Endodermal cell (in vitro differentiated cells): ENCODE measurements at regions not wholly inside any gene's neighbourhood (a gene's known extent, or its start where the extent isn't known, plus 50 kb on each side); places are given as distances from the start of the nearest gene placed in this dataset.

Experiments used
- DNase-seq: peaks from one replicate; pipeline ENCODE4 v3.0.0-alpha.2; 2017
- H3K27ac ChIP-seq: 2 replicates; pipeline ENCODE4 v1.5.1; 2013; ENCODE audit warnings: mild to moderate bottlenecking, low read depth, low read length, moderate library complexity
- H3K27me3 ChIP-seq: 2 replicates; pipeline ENCODE4 v1.6.1; 2013; ENCODE audit warnings: mild to moderate bottlenecking, low read length, moderate library complexity; ENCODE audit not compliant: insufficient read depth, control insufficient read depth, poor library complexity, severe bottlenecking
- H3K36me3 ChIP-seq: 2 replicates; pipeline ENCODE4 v1.7.0; 2013; ENCODE audit warnings: mild to moderate bottlenecking, low read length, moderate library complexity; ENCODE audit not compliant: control insufficient read depth, insufficient read depth
- H3K4me1 ChIP-seq: one replicate; pipeline ENCODE4 v1.7.0; 2013; ENCODE audit warnings: low read length; ENCODE audit not compliant: control insufficient read depth, insufficient read depth
- H3K4me3 ChIP-seq: 2 replicates; pipeline ENCODE4 v1.5.1; 2013; ENCODE audit warnings: mild to moderate bottlenecking, low read length, moderate library complexity
- H3K9ac ChIP-seq: 2 replicates; pipeline ENCODE4 v1.6.1; 2013; ENCODE audit warnings: mild to moderate bottlenecking, low read length, moderate library complexity; ENCODE audit not compliant: poor library complexity, severe bottlenecking; ENCODE audit errors: extremely low read depth
- H3K9me3 ChIP-seq: 2 replicates; pipeline ENCODE4 v1.6.1; 2013; ENCODE audit warnings: mild to moderate bottlenecking, low read length, moderate library complexity; ENCODE audit not compliant: control insufficient read depth
- H3K27ac Mint-ChIP-seq: 2 replicates; pipeline ENCODE4 v1.8.0; 2020; ENCODE audit warnings: mixed read lengths
- H3K27me3 Mint-ChIP-seq: 2 replicates; pipeline ENCODE4 v1.8.0; 2021; ENCODE audit warnings: mild to moderate bottlenecking, mixed read lengths; ENCODE audit not compliant: insufficient read depth
- H3K36me3 Mint-ChIP-seq: 2 replicates; pipeline ENCODE4 v1.8.0; 2020; ENCODE audit warnings: low read depth, mixed read lengths
- H3K4me1 Mint-ChIP-seq: 2 replicates; pipeline ENCODE4 v1.8.0; 2020; ENCODE audit warnings: mixed read lengths
- H3K4me3 Mint-ChIP-seq: 2 replicates; pipeline ENCODE4 v1.8.0; 2020; ENCODE audit warnings: mild to moderate bottlenecking, moderate library complexity, mixed read lengths
- H3K9me3 Mint-ChIP-seq: 2 replicates; pipeline ENCODE4 v1.8.0; 2020; ENCODE audit warnings: mild to moderate bottlenecking, mixed read lengths
- WGBS, 2 experiments: methylation state at CpG; one replicate each; pipeline versions ENCODE4 v1.1.5 to v1.1.7; 2013; ENCODE audit warnings: missing lambda C conversion rate in 2 of 2, mixed read lengths in 1 of 2; ENCODE audit not compliant: insufficient coverage in 1 of 2, insufficient read length in 1 of 2; 5-methylcytosine and 5-hydroxymethylcytosine counted together
- TF ChIP-seq, protein P1 (sequence below): fragments of 200-600 bp; sonication (generic); conservative IDR thresholded peaks from 2 replicates; pipeline ENCODE4 v1.5.0; 2021; ENCODE audit warnings: antibody characterized with exemption, mild to moderate bottlenecking

DNA sequence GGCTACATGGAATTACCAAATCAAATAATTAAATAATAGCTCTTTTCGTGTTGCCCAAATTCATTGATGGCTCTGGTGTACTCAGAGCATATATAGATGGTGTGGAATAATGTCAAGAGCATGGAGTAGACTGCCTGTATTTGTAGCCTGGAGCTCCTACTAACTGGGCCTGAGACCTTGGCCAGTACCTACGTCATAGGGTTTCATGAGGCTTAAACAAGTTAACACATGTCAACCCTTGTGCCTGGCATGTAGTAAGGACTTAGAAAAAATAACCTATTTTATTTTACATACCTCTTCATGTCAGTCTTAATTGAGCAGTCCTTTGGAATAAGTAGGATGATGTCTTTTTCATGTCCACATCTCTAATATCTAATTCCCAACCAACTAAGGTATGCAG, 223.7 kb upstream of the DPH6 start:
- Histone ChIP-seq H3K4me3 (no peak overlapping the region), H3K9ac (no peak overlapping the region), H3K36me3 (no peaks in the 10 kb centered on the region), H3K27me3 (no peaks in the 10 kb centered on the region), H3K27ac (no peak overlapping the region), H3K4me1 (no peaks in the 10 kb centered on the region), H3K9me3 (no peaks in the 10 kb centered on the region)
- TF ChIP-seq, protein P1, sequence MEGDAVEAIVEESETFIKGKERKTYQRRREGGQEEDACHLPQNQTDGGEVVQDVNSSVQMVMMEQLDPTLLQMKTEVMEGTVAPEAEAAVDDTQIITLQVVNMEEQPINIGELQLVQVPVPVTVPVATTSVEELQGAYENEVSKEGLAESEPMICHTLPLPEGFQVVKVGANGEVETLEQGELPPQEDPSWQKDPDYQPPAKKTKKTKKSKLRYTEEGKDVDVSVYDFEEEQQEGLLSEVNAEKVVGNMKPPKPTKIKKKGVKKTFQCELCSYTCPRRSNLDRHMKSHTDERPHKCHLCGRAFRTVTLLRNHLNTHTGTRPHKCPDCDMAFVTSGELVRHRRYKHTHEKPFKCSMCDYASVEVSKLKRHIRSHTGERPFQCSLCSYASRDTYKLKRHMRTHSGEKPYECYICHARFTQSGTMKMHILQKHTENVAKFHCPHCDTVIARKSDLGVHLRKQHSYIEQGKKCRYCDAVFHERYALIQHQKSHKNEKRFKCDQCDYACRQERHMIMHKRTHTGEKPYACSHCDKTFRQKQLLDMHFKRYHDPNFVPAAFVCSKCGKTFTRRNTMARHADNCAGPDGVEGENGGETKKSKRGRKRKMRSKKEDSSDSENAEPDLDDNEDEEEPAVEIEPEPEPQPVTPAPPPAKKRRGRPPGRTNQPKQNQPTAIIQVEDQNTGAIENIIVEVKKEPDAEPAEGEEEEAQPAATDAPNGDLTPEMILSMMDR, result no peak
- Mint-ChIP-seq H3K27ac (no peak overlapping the region), H3K27me3 (no peaks in the 10 kb centered on the region), H3K36me3 (no peaks in the 10 kb centered on the region), H3K9me3 (no peaks in the 10 kb centered on the region), H3K4me1 (no peaks in the 10 kb centered on the region), H3K4me3 (no peak overlapping the region)
- no peak for DNase-seq
- 89 to 100% methylated on average over 1 to 2 of the region's 2 CpGs for WGBS, 2 experiments

DNA sequence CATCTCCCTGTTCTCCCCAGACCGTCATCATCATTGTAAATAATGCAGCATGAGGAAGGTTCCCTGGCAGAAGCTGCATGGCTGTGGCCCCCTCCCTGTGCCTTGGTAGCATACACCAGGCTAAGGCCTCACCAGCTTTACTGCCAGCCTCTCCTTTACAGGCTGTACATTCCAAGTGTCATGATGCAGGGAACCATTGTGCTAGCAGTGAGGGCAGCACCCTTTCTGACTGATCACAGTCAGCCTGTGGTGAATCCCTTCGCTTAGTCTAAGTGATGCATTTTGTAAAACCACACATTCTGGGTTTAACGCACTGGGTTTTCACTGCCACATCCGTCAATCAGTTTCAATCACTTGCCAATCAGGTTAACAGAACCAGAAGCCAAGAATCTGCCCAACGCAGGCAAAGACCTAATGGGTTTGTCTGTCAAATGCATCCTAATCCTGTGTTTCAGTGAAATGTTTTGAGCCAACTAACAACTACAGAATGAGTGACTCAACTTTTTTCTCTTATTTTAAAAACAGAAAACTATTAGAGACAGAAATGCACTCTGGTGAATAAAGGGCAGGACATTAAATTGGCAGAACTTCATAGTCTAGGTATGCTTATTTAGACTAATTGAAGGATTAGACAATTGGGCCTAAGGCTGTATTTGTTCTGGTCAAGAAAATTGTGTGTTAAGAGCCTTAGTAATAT, 225.9 kb upstream of the DPH6 start:
- no peaks in the 10 kb centered on the region for H3K27me3 Mint-ChIP-seq

DNA sequence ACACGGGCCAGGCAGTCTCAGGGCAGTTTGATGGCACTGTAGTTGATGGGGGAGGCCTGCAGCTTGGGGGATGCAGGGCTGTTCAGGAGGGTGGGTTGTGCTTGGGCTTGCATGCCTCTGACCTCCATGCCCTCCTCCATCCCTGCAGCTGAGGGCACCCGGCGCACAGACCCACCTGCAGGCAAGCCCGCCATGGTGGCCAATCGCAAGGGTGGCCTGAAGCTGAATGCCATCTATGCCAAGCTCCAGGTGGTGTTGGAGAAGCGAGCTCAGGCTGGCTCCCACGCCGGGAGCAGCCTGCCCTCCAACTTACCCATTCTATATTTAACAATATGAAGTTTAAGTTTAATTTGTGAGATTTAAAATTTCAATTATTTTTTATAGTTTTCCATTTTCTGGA, 228.7 kb upstream of the DPH6 start:
- Histone ChIP-seq H3K4me3 (no peak overlapping the region), H3K4me1 (no peaks in the 10 kb centered on the region), H3K9ac (no peak overlapping the region), H3K9me3 (no peaks in the 10 kb centered on the region), H3K27ac (no peak overlapping the region), H3K27me3 (no peaks in the 10 kb centered on the region), H3K36me3 (no peaks in the 10 kb centered on the region)
- Mint-ChIP-seq H3K27me3 (no peaks in the 10 kb centered on the region), H3K9me3 (no peaks in the 10 kb centered on the region), H3K4me1 (no peaks in the 10 kb centered on the region), H3K27ac (no peak overlapping the region), H3K36me3 (no peaks in the 10 kb centered on the region), H3K4me3 (no peak overlapping the region)
- TF ChIP-seq, protein P1, result no peak
- 84% methylated on average over 5 of the region's 8 CpGs; no CpG with 5 or more reads in 1 of the 2 experiments for WGBS, 2 experiments
- DNase-seq, result no peak

More for the DNA sequence above, 225.9 kb upstream of the DPH6 start:
- Mint-ChIP-seq H3K9me3 (no peaks in the 10 kb centered on the region), H3K4me3 (no peak overlapping the region), H3K36me3 (no peaks in the 10 kb centered on the region), H3K4me1 (no peaks in the 10 kb centered on the region), H3K27ac (no peak overlapping the region)
- no peak overlapping the region for H3K9ac ChIP-seq
- no peaks in the 10 kb centered on the region for H3K36me3 ChIP-seq
- DNase-seq, result no peak
- WGBS, 2 experiments, result 90 to 91% methylated on average over 4 of the region's 5 CpGs
- H3K27me3 ChIP-seq, result no peaks in the 10 kb centered on the region
- H3K27ac ChIP-seq, result no peak overlapping the region
- TF ChIP-seq, protein P1, result no peak
- H3K4me1 ChIP-seq, result no peaks in the 10 kb centered on the region
- no peaks in the 10 kb centered on the region for H3K9me3 ChIP-seq
- H3K4me3 ChIP-seq, result no peak overlapping the region
